HG02973 (cell line): ENCODE measurements at regions not wholly inside any gene's neighbourhood (a gene's known extent, or its start where the extent isn't known, plus 50 kb on each side); places are given as distances from the start of the nearest gene placed in this dataset.

ENCODE experiments used
- ATAC-seq: cut with Tn5 transposase; IDR thresholded peaks from one replicate; pipeline ENCODE4 v1.9.1; 2021; ENCODE audit warnings: moderate library complexity; ENCODE audit not compliant: unreplicated experiment

DNA sequence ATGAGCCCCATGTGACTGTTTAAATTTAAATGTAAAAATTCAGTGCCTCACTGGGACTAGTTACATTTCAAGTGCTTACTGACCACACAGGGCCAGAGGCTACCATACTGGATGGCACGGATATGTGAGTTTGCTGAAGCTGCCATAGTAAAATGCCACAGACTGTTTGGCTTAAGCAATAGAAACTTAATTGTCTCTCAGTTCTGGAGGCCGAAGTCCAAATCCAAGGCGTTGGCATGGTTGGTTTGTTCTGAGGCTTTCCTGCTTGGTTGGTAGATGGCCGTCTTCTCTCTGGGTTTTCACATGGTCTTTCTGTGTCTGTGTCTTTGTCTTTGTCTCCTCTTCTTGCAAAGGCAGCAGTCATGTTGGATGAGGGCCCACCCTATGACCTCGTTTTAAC is 878.9 kb upstream of the RBFOX1 start:
- ATAC-seq, result no peak

DNA sequence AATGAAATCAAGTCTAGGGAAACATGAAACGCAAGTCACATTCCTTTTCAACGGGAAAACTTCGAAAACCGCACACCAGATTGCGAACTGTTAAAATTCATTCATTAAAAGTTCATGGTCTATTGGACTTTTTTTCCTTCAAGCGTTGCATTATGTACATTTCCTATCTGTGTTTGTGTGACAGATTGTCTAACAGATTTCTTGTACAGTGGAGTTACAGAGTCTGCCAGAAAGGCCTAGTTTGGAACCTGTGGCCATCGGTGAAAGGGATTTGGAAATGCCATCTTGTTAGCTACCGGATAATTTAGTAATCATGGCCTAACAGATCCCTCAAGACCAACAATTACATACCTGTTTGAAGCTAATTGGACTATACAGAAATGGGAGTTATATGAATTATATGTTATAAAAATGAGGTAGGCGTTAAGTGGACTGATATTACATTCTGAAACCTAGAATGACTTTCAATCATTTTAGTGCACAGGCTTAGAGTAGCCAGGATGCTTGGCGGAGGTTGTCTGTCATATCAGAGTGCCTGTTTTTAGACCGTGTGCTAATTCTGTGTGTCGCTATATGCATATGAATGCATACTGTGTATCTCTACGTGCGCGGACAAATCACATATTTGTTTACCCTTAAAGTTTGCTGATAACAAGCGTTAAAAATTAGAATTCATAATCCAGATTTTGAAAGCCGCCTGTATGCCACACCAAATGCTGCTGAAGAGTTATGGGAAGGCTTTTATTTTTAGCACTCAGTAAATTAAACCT is 885.4 kb upstream of the RBFOX1 start:
- ATAC-seq, result no peak

DNA sequence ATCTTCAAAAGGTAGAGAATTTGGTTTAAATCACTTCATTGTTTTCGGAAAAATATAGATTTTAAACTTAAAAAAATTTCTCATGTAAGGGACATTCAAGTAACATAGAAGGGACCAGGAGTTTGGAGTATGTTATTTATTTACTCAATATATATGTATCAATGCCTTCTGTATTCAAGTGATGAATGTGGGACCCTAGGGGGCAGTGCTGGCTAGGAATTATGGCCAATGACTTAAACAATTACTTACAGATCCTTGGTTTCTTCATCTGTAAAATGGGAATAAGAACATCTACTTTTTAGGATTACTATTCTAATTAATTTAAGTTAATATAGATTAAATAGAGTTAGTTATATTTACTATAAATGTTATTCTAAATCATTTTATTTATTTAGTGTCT is 886.3 kb upstream of the RBFOX1 start:
- ATAC-seq, result no peak

DNA sequence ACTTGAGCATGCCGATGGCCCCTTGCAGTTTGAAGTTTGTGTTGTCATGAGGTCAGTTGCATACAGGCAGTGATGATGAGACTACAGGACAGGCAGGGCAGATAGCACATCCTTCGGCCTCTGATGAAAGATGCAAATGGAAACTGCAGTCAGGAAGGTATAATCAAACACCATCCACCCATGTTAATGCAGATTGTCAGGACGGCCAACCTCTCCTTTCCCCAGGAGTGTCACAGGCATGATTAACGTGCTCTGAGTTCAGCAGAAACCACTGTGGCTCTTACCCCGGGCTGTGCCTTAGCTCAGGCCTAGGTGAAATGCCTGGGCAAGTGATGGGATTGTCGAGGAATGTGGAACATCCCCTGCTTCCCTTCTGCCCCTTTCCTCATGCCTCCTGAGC is 893.5 kb upstream of the RBFOX1 start:
- no peak for ATAC-seq

DNA sequence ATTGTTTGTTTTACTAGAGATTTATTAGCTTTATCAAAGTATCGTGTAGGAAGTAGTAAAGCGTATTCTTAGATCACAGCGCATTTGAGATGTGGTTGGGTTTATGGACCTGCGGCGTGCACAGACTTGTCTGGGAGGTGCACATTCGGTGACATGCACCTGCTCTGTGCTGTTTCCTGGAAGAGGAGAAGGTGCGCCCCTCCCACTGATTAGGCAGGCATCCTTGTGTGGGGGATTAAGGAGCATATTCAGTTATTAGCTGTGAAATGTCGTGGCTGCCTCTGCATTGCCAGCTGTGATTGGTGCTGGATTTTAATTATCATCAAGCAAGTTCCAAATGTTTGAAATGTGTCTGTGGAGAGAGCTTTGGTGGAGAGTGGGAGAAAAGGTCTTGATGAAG is 903.8 kb upstream of the RBFOX1 start:
- no peak for ATAC-seq

DNA sequence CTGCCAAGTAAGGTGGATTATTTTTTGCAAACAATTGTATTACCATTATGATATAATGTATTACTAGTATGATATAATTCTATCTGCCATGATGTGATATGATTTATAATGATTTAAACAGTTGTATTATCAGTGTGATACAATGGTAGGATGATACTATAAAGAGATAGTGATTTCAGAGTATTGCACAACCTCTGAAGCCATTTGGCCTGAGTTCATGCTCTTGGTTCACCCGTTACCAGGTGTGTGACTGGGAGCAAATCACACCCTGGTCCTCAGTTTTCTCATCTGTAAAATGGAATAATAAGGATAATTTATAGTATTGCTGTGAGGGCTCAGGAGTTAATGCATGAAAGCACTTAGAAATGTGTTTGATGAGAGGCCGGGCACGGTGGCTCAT is 905.0 kb upstream of the RBFOX1 start:
- ATAC-seq, result no peak

DNA sequence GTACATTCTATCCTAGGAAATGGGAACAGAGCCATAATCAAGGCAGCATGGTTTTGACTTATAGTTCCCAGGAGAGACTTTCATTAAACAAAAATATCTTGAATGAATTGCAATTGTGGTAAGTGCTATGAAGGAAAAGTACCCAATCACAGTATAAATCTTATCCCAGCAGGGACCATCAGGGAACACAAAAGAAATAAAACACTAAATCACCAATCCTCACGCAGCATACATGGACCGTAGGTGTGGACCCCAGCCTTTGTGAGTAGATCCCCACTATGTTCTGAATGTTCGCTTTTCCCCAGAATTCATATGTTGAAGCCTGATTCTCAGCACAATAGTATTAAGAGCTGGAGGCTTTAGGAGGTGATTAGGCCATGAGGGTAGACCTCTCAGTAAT is 925.0 kb upstream of the RBFOX1 start:
- ATAC-seq, result no peak

DNA sequence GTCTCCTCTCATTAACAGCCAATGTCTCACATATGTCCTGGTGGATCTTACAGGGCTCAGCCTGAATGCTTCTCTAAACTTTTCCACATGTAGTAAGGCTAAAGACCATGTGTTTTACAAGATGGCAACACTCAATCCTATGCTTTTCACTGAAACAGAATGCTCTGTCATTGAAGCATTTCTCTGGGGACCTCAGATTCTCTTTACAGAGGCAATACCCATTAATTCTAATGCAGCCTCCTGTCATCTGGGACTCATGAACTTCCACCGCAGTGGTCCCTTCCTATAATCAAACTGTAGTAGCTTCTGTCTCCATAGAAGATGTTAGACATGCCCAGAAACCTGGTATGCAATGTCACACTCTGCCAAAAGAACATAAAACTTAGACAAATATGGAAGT is 926.6 kb upstream of the RBFOX1 start:
- no peak for ATAC-seq

DNA sequence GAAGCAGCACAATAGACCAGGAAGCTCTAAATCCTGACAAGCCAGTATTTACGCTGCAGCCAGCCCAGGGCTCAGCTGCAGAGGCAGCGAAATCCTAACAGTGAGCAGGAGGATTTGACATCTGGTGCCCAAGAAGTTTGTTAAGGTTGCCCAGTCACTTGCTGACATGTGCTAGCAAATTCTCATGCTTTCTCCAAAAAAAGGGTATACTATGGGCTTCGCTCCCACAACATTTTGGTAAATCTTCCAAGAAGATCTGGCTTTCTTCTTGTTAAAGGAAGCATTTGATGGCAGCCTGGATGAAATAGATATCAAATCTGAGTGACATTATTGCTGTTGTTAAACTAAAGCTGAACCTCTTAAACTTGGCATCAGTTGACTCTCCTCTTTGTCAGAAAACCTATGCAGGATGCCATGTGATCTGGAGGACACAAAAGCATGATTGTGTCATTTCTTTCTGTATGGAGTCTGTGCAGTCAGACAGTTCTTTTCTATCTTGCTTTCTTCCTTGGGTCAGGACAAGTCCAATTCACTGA is 949.7 kb upstream of the RBFOX1 start:
- no peak for ATAC-seq

DNA sequence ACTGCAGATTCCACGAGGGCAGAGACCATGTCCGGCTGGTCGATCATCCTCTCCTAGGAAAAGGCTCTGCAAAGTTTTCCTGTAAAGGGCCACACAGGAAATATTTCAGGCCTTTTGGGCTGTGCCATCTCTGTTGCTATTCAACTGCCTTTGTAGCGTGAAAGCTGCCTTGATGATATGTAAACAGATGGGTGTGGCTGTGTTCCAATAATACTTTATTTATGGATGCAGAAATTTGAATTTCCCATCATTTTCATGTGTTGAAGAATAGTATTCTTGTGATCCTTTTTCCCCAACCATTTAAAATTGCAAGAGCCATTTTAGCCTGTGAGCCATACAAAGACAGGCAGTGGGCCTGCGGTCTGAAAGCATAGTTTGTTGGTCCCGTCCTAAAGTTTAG is 950.7 kb upstream of the RBFOX1 start:
- ATAC-seq, result no peak

DNA sequence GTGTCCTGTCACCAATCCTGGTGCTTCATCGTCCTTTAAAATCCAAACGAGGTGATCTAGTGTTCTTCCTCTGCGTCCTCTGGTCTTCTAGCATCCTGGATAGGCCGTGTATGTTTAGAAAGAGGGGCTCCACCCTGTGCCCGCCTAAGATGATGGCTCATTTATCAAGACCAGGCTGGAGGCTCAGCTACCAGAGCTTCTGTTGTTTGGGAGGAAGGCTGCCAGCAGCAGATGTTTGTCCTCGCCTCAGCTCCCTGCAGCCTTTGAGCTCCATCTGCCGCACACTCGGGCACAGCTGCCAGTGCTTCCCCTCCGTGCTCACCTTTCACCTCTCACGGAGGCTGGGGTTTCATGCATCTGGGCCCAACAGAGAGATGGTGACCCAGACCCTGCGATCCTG is 954.7 kb upstream of the RBFOX1 start:
- no peak for ATAC-seq

DNA sequence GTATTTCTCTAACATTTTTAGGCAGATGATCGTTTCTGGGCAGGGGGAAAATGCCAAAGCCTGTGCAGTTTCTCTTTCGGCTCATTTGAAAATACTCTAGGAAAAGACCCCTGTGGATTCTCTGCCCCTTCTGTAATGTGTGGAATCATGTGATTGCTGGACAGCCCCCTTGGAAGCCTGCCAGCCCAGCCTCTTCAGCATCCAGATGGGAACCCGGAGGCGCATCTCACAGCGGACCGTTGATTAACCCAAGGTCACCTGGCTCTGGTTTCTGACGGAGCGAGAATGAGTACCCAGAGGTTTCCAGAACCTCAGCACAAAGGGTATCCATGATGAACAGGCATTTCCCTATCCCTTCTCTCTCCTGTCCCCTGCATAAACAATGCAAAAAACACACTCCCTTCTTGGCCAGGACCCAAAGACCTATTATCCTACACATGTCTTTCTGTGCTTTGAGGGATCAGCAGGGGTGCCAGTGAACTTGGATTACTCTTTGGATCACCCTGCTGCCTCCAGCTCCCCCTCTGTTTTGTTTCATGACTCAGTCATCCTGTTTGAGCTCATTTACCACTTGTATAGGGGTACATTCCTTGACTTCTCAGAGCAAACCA is 957.1 kb upstream of the RBFOX1 start:
- ATAC-seq, result no peak

DNA sequence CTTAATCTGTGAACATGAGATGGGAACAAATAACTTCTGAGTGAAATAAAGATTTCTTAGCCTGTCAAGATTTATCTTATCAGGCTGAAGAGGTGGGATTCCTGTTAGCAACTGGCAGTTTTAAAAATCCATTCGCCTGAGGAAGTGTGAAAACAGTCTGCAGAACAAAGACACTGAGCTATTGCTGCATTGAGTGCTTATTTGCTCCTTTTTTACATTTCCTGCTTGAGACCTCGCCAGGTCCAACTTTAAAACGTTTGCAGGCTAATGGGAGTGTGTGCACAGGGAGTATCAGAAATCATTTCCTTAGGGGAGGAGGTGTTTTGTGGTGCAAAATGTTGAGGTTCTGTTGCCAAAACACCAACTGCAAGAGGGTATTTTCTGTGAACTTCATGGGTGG is 957.8 kb upstream of the RBFOX1 start:
- no peak for ATAC-seq

DNA sequence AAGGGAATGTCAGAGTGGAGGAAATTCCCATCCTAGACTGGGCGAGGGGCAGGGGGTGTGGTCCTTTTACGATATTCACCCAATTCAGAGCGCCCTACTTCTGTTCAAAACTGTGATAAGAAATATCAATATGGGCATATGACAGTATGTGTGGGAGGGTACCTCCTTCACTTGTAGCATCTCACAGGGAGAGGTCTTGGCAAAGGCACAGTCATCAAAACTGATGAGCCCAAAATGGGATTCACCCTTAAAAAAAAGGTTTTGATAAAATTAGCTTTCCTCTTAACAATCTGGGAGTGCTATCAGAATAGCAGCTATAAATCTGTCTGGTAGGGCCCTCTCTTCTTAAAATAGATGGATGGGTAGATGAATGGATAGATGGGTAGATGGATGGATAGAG is 967.8 kb upstream of the RBFOX1 start:
- no peak for ATAC-seq

DNA sequence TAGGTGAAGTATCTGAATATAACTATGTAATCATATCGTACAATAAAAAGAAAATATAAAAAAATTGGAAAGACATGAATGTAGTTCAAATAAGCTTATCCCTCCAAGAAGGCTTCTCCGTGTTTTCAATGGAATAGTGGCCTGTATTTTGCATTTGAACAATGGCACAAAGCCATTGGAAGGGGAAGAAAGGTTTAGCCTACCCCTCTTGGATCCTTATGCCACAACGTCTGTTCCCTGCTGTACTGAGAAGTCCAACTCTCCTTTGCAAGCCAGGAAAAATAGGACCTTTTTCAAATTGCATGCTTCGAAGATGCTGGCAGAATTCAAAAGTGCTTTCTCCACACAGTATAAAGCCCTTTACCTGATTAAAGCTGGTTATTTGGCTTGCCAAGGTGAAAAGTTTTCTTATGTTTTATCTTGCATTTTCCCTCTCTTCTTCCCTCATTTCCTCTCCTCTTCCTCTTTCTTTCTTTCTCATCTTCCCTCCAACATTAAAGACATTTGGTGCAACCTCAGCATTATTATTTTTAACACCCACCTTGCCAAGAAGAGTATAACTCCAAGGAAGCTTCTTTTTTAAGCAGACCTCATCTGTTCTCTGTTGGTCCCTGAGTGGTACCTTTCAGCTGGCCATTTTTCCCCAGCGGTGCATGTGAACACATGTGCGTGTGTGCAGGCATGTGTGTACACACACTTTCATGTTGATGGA is 968.6 kb upstream of the RBFOX1 start:
- no peak for ATAC-seq

DNA sequence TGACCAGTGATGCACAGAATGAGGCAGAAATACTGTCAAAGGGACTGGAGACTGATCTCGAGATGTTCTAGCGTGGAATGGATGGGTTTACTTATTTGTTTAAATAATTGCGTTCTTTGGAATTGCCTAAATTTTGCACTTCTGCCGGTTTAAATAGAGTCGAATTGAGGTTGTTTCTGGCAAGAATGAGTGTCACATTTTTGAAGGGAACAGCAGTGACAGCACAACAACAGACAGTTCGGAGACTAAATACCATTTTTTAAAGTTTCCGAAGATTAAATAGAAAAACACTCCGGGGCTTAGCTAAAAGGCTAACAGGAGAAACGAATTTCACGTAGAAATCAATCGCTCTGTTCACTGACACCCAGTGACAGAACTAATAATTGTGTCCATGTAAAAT is 969.2 kb upstream of the RBFOX1 start:
- no peak for ATAC-seq

DNA sequence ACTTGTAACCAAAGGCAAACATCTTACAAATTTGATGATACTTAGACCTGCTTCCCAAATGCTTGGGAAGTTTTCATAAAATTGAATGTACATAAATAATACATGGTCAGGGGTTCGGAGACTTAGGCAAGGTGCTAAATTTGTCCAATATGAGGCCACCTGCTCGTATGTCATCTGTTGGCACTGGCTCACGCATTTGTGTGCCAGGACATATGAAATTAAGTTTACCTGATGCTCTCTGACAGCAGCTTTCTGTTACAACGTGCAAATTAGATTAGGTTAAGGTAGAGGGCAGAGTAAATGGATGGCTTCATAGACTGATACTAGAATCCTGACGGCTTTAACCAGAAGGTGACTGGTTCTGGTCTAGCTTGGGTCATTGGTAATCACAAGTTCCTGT is 970.3 kb upstream of the RBFOX1 start:
- ATAC-seq, result no peak

DNA sequence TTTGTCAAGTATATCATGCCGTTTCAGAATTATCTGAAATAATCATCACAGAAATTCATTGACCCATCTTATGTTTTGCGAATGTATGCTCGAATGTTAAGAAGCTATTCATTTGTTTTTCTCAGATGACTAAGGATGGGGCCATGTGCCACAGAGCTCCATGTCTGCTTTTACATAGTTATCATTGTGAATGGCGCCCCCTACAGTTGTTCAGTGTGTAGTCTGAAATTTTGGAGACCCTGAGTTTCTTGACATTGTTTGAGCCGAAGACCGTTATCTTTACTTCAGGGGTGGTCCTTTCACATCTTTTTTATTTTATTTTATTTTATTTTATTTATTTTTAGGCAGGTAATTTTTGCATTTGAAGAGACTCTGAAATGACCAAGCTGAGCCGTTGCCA is 972.0 kb upstream of the RBFOX1 start:
- ATAC-seq, result no peak

DNA sequence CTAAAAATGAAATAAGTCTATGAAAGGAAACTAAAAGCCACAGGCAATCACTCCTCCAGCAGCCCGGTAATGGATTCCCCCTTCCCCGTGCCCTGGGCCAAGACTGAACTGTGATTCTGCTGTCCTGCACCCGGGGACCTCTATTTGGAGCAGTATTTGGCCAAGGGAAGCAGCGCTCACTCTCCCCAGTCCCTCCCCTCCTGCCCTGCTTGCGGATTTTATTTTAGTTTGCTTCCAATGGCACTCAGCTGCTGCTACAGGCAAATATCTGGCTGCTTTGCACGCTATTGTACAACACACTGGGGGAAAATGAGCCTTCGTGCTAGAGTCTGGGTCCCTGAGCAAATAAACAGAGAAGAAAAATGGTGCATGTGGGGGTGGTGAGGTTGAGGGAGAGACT is 975.7 kb upstream of the RBFOX1 start:
- no peak for ATAC-seq

DNA sequence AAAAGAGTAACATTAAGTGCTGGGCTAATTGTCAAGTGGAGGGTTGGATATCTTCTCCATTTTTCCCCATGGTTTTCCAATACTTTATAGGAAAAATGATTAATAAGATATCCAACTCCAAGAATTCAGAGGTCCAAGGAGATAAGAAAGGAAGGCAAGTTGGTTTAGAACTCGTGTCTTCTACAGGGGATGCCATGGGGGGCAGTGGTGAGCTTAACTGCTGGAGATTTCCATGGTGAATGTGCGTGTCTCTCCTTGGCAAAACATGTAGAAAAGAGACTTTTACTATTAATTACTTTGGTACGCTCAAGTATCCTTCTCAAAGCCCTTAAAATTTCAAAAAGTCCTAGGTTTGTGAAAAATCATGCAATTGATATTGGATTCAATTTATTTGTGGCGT is 982.9 kb upstream of the RBFOX1 start:
- ATAC-seq, result no peak

DNA sequence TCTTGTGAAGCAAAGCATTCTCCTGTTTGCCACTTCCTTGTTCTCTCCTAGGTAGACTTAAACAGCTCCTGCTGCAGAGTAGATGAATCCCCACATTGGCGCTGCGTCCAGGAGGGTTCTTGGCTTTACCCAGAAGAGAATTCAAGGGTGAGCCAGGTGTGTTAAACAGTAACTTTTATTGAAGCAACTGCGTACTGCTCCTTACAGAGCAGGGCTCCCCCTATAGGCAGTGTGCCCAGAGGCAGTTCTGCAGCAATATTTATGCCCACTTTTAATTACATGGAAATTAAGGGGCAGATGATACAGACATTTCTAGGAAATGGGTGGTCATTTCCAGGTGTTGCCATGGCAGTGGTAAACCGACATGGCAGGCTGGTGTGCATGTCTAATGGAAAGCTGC is 987.6 kb upstream of the RBFOX1 start:
- no peak for ATAC-seq

DNA sequence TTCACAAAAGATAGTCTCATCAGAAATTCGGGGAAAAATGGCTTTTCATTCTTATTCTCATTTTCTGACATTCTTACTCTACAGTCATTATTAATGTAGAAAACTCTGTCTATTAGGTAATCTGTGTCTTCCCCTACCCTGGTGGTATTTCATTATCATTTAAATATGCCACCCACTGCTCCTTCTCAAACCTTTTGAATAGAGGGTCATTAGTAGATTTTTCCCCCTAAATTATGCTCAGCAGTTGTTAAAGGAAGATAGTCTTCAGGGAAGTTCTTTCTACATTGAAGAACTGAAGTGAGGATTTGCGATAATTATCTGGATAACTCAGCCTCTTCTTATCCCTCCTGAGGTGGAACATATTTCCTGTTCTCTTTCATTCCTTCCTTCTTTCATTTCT is 989.5 kb upstream of the RBFOX1 start:
- no peak for ATAC-seq
